ENCODE measurements at regions not wholly inside any gene's neighbourhood (a gene's known extent, or its start where the extent isn't known, plus 50 kb on each side); places are given as distances from the start of the nearest gene placed in this dataset.

DNA sequence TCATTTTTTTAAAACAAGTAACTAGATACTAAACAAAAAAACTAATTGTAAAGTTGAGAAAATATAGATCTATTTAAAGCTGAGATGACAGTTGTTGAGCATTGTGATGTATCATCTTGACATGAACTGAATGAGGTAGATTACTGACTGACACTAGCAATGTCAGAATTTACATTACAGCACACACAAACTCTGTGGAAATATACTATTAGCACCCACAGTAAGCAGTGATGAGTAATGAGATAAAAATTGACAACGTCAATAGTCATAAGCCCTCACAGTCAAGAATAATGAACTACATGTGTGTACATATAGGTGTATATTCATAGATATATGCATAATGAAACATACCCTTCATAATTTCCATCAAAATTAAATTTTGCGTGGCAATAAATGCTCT, 368.4 kb downstream of the TFEC start:
- TF ChIP-seq, protein P1, sequence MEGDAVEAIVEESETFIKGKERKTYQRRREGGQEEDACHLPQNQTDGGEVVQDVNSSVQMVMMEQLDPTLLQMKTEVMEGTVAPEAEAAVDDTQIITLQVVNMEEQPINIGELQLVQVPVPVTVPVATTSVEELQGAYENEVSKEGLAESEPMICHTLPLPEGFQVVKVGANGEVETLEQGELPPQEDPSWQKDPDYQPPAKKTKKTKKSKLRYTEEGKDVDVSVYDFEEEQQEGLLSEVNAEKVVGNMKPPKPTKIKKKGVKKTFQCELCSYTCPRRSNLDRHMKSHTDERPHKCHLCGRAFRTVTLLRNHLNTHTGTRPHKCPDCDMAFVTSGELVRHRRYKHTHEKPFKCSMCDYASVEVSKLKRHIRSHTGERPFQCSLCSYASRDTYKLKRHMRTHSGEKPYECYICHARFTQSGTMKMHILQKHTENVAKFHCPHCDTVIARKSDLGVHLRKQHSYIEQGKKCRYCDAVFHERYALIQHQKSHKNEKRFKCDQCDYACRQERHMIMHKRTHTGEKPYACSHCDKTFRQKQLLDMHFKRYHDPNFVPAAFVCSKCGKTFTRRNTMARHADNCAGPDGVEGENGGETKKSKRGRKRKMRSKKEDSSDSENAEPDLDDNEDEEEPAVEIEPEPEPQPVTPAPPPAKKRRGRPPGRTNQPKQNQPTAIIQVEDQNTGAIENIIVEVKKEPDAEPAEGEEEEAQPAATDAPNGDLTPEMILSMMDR (IDR thresholded peaks at IDR 0.05), result no peak
- no peak for TF ChIP-seq POLR2A (IDR thresholded peaks at IDR 0.05)
